GM12878 (cell line): ENCODE measurements at regions not wholly inside any gene's neighbourhood (a gene's known extent, or its start where the extent isn't known, plus 50 kb on each side); places are given as distances from the start of the nearest gene placed in this dataset.

Source experiments
- ATAC-seq: fragments of 200-7000 bp; cut with Tn5 transposase; 3 replicates; pipeline ENCODE4 v1.9.1; 2020; ENCODE audit warnings: mild to moderate bottlenecking, moderate library complexity
- BruUV-seq: library from RNA; stranded (reverse); fragments of 400-500 nt; replicated peaks from 2 replicates; lab custom pipeline; 2021; lab: Mats Ljungman, UMichigan
- CTCF ChIA-PET: fragments of 300-600 bp; sonication (Branson Sonifier 250); formaldehyde crosslinking; extraction: SDS; loops from one replicate; lab custom pipeline; 2021; ENCODE audit warnings: inconsistent platforms; lab: Yijun Ruan, JAX
- POLR2A ChIA-PET: fragments of 350-600 bp; formaldehyde crosslinking; extraction: SDS; loops from one replicate; lab custom pipeline; 2021; ENCODE audit warnings: inconsistent platforms; lab: Charles Lee
- RAD21 ChIA-PET: fragments of 300-600 bp; sonication (Branson Sonifier 250); formaldehyde crosslinking; loops from one replicate; lab custom pipeline; 2023; ENCODE audit warnings: antibody characterized with exemption; ENCODE audit not compliant: unreplicated experiment; lab: Charles Lee
- SMC1A ChIA-PET: fragments of 300-600 bp; sonication (Branson Sonifier 250); formaldehyde crosslinking; loops from one replicate; lab custom pipeline; 2023; ENCODE audit not compliant: unreplicated experiment, uncharacterized antibody; lab: Charles Lee
- DNase-seq: peaks from one replicate; pipeline ENCODE4 v3.0.0-alpha.2; 2011; ENCODE audit warnings: low read depth, low spot score
- FAIRE-seq: peaks from 3 replicates; lab custom pipeline; 2011; peaks lifted over from hg19 to GRCh38; lab: Jason Lieb, UNC
- H2AFZ ChIP-seq: 2 replicates; pipeline ENCODE4 v1.6.0; 2011; ENCODE audit warnings: low read depth, low read length, control low read depth; ENCODE audit not compliant: control insufficient read depth
- H3K27ac ChIP-seq: 2 replicates; pipeline ENCODE4 v1.5.1; 2011; ENCODE audit warnings: control low read depth; ENCODE audit not compliant: control insufficient read depth, insufficient read depth
- H3K27me3 ChIP-seq, 2 experiments: replicated peaks in 1 of 2; 2 replicates each; pipeline versions ENCODE4 v1.6.0 to v1.6.1; 2011; ENCODE audit warnings: low read length in 1 of 2; ENCODE audit not compliant: control insufficient read depth in 2 of 2, insufficient read depth in 2 of 2
- H3K36me3 ChIP-seq, 2 experiments: 2 replicates each; pipeline ENCODE4 v1.5.1; 2011; ENCODE audit warnings: low read length in 1 of 2; ENCODE audit not compliant: control insufficient read depth in 2 of 2, insufficient read depth in 2 of 2
- H3K4me1 ChIP-seq: 2 replicates; pipeline ENCODE4 v1.6.1; 2011; ENCODE audit warnings: mild to moderate bottlenecking, low read length, moderate library complexity, mixed read lengths; ENCODE audit not compliant: control insufficient read depth, insufficient read depth
- H3K4me2 ChIP-seq: 2 replicates; pipeline ENCODE4 v1.6.0; 2011; ENCODE audit warnings: control low read depth; ENCODE audit not compliant: control insufficient read depth, insufficient read depth
- H3K4me3 ChIP-seq: fragments of 200-600 bp; sonication (generic); 2 replicates; pipeline ENCODE4 v1.5.1; 2016
- H3K79me2 ChIP-seq: 2 replicates; pipeline ENCODE4 v1.6.0; 2011; ENCODE audit warnings: low read length; ENCODE audit not compliant: control insufficient read depth, insufficient read depth
- H3K9ac ChIP-seq: 2 replicates; pipeline ENCODE4 v1.8.0; 2011; ENCODE audit warnings: low read length, control low read depth, mixed read lengths; ENCODE audit not compliant: control insufficient read depth, insufficient read depth
- H3K9me3 ChIP-seq: replicated peaks from 3 replicates; pipeline ENCODE4 v1.5.1; 2011; ENCODE audit warnings: mild to moderate bottlenecking, low read length; ENCODE audit not compliant: control insufficient read depth, insufficient read depth
- H4K20me1 ChIP-seq: 2 replicates; pipeline ENCODE4 v1.6.0; 2011; ENCODE audit not compliant: control insufficient read depth, insufficient read depth
- ATF7 ChIP-seq: fragments of 450-650 bp; IDR thresholded peaks from 2 replicates; pipeline ENCODE4 v1.6.1; 2016; ENCODE audit warnings: low read depth, mild to moderate bottlenecking
- EED ChIP-seq: sonication (generic); IDR thresholded peaks from 2 replicates; pipeline ENCODE4 v1.6.1; 2016; ENCODE audit warnings: antibody characterized with exemption, low read depth
- EGR1 ChIP-seq, 2 experiments: IDR thresholded peaks; 1 replicate in 1 of 2; 2 replicates in 1 of 2; pipeline ENCODE4 v1.6.1; 2011 to 2012; ENCODE audit warnings: low read depth in 2 of 2, low read length in 2 of 2, borderline replicate concordance in 1 of 2, mild to moderate bottlenecking in 1 of 2, moderate library complexity in 1 of 2
- IRF3 ChIP-seq: fragments of 450-650 bp; IDR thresholded peaks from 2 replicates; pipeline ENCODE4 v1.6.1; 2014; ENCODE audit warnings: mild to moderate bottlenecking
- IRF4 ChIP-seq: IDR thresholded peaks from 2 replicates; pipeline ENCODE4 v1.6.1; 2011; ENCODE audit warnings: low read depth, low read length
- KDM1A ChIP-seq: fragments of 200-600 bp; sonication (generic); IDR thresholded peaks from 2 replicates; pipeline ENCODE4 v1.6.1; 2016; ENCODE audit warnings: borderline replicate concordance
- MEF2B ChIP-seq: fragments of 450-650 bp; IDR thresholded peaks from 2 replicates; pipeline ENCODE4 v1.6.1; 2018; ENCODE audit warnings: mild to moderate bottlenecking, moderate library complexity; ENCODE audit not compliant: partially characterized antibody, poor library complexity, severe bottlenecking
- NFXL1 ChIP-seq: fragments of 450-650 bp; IDR thresholded peaks from 2 replicates; pipeline ENCODE4 v1.6.1; 2017; ENCODE audit warnings: antibody characterized with exemption, mild to moderate bottlenecking, borderline replicate concordance
- POLR2A ChIP-seq: IDR thresholded peaks from 2 replicates; pipeline ENCODE4 v1.6.1; 2011; ENCODE audit warnings: low read depth, mild to moderate bottlenecking, low read length
- SP1 ChIP-seq: IDR thresholded peaks from one replicate; pipeline ENCODE4 v1.6.1; 2011; ENCODE audit warnings: low read depth, low read length
- SRF ChIP-seq, 2 experiments: IDR thresholded peaks; 2 replicates each; pipeline ENCODE4 v1.6.1; 2011; ENCODE audit warnings: low read depth in 2 of 2, low read length in 2 of 2, mild to moderate bottlenecking in 1 of 2, moderate library complexity in 1 of 2
- TARDBP ChIP-seq: IDR thresholded peaks from 2 replicates; pipeline ENCODE4 v1.6.1; 2016; ENCODE audit warnings: borderline replicate concordance
- TCF3 ChIP-seq: IDR thresholded peaks from 2 replicates; pipeline ENCODE4 v1.6.1; 2012; ENCODE audit warnings: low read depth, mild to moderate bottlenecking, low read length, borderline replicate concordance; ENCODE audit not compliant: insufficient read depth
- WGBS: methylation state at CpG from one replicate; pipeline ENCODE4 v1.1.6; 2016; ENCODE audit warnings: low lambda C conversion rate; ENCODE audit not compliant: insufficient replicate concordance, insufficient coverage; ENCODE audit errors: missing lambda C conversion rate; 5-methylcytosine and 5-hydroxymethylcytosine counted together
- in situ Hi-C: fragments of 300-500 bp; cut with MboI; formaldehyde crosslinking; loops from 9 replicates; pipeline ENCODE4 v1.14.3; 2018; ENCODE audit warnings: mixed read lengths
- intact Hi-C: fragments of 100-400 bp; cut with micrococcal nuclease; formaldehyde crosslinking; loops from one replicate; pipeline ENCODE4 v1.14.2; 2022; ENCODE audit not compliant: unreplicated experiment
- TF ChIP-seq, protein P1 (sequence below): fragments of 450-650 bp; IDR thresholded peaks from 2 replicates; pipeline ENCODE4 v1.6.1; 2017; ENCODE audit warnings: borderline replicate concordance

- TF ChIP-seq IRF3 (no peak), TARDBP (no peak), KDM1A (no peak), POLR2A (no peak), IRF4 (no peak), ATF7 (no peak), MEF2B (no peak), EGR1 (IDR thresholded peaks at IDR 0.05; ENCODE audit: borderline replicate concordance in 1 of 2, low read depth in 2 of 2, low read length in 2 of 2) (no peak), SP1 (no peak), TCF3 (no peak)
- TF ChIP-seq, protein P1, sequence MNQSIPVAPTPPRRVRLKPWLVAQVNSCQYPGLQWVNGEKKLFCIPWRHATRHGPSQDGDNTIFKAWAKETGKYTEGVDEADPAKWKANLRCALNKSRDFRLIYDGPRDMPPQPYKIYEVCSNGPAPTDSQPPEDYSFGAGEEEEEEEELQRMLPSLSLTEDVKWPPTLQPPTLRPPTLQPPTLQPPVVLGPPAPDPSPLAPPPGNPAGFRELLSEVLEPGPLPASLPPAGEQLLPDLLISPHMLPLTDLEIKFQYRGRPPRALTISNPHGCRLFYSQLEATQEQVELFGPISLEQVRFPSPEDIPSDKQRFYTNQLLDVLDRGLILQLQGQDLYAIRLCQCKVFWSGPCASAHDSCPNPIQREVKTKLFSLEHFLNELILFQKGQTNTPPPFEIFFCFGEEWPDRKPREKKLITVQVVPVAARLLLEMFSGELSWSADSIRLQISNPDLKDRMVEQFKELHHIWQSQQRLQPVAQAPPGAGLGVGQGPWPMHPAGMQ: no peak
Observed at GRCh38 chr21:24658026-24658425, 949.3 kb downstream of the MRPL39 start (continued).

DNA sequence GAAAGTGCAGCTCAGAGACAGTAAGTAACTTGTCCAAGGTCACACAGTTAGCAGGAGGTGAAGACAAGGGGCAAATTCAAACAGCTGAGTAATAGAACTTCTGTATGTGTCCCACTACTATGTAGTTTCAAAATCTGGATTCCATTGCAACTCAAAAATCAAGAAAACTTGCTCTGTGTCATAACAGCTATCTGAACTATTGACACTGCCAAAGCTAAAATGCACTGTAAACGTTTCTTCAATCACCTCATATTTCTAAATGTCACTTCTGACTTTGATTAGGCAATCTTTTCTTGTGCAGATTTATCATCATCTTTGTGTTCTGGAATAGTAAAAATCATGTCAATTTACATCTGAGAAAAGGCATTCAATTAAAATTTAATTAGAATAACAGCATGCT, 957.6 kb downstream of the MRPL39 start:
- ATAC-seq (no peak), FAIRE-seq (no peak), DNase-seq (no peak)
- TF ChIP-seq SRF (IDR thresholded peaks at IDR 0.05; ENCODE audit: low read depth in 2 of 2, low read length in 2 of 2): no peak
- no peak for TF ChIP-seq EED
- no peak for TF ChIP-seq NFXL1
- Histone ChIP-seq H3K79me2 (no peaks in the 10 kb centered on the region), H4K20me1 (no peaks in the 10 kb centered on the region), H3K4me2 (no peak overlapping the region), H3K36me3 (no peaks in the 10 kb centered on the region), H2AFZ (no peak overlapping the region), H3K9me3 (no peaks in the 10 kb centered on the region), H3K9ac (no peak overlapping the region), H3K4me3 (no peak overlapping the region), H3K27me3 (no peaks in the 10 kb centered on the region), H3K27ac (no peak overlapping the region), H3K4me1 (no peaks in the 10 kb centered on the region)
- 0% methylated on average over 1 of the region's 1 CpG for WGBS
- in situ Hi-C loops (no loop called here), intact Hi-C loops (no loop called here)
- ChIA-PET RAD21 (no interaction called here), CTCF (no interaction called here), POLR2A (no interaction called here), SMC1A (no interaction called here)
- BruUV-seq: no TSS peak
